Mesenchymal stem cell (in vitro differentiated cells and primary cell): ENCODE measurements at regions not wholly inside any gene's neighbourhood (a gene's known extent, or its start where the extent isn't known, plus 50 kb on each side); places are given as distances from the start of the nearest gene placed in this dataset.

ENCODE experiments used
- DNase-seq: peaks from one replicate; pipeline ENCODE4 v3.0.0-alpha.2; 2013
- H2AFZ ChIP-seq: one replicate; pipeline ENCODE4 v1.6.1; 2013; ENCODE audit warnings: low read depth, mild to moderate bottlenecking, control low read depth, inconsistent platforms, low read length, moderate library complexity
- H2AK5ac ChIP-seq: 2 replicates; pipeline ENCODE4 v1.6.1; 2013; ENCODE audit warnings: low read length, moderate library complexity, mild to moderate bottlenecking, inconsistent platforms; ENCODE audit not compliant: severe bottlenecking
- H2BK120ac ChIP-seq: one replicate; pipeline ENCODE4 v1.6.1; 2013; ENCODE audit warnings: low read depth, mild to moderate bottlenecking, inconsistent platforms, low read length, moderate library complexity
- H2BK12ac ChIP-seq, 2 experiments: one replicate each; pipeline ENCODE4 v1.6.1; 2013; ENCODE audit warnings: inconsistent platforms in 2 of 2, low read length in 2 of 2, mild to moderate bottlenecking in 2 of 2, moderate library complexity in 2 of 2, control low read depth in 1 of 2
- H2BK15ac ChIP-seq: one replicate; pipeline ENCODE4 v1.6.1; 2013; ENCODE audit warnings: mild to moderate bottlenecking, low read depth, inconsistent platforms; ENCODE audit not compliant: poor library complexity, severe bottlenecking
- H2BK5ac ChIP-seq: 2 replicates; pipeline ENCODE4 v1.6.1; 2013; ENCODE audit warnings: low read depth, mild to moderate bottlenecking, low read length, control low read depth, inconsistent platforms; ENCODE audit not compliant: poor library complexity, severe bottlenecking
- H3K14ac ChIP-seq, 2 experiments: one replicate each; pipeline ENCODE4 v1.6.1; 2013; ENCODE audit warnings: inconsistent platforms in 2 of 2, low read length in 2 of 2, control low read depth in 1 of 2, mild to moderate bottlenecking in 1 of 2, moderate library complexity in 1 of 2
- H3K18ac ChIP-seq, 2 experiments: one replicate each; pipeline ENCODE4 v1.6.1; 2013; ENCODE audit warnings: inconsistent platforms in 2 of 2, low read length in 2 of 2, control low read depth in 1 of 2, low read depth in 1 of 2, mild to moderate bottlenecking in 1 of 2
- H3K23ac ChIP-seq, 2 experiments: one replicate each; pipeline ENCODE4 v1.6.1; 2013; ENCODE audit warnings: inconsistent platforms in 2 of 2, low read length in 2 of 2, mild to moderate bottlenecking in 2 of 2, moderate library complexity in 2 of 2, control low read depth in 1 of 2
- H3K27ac ChIP-seq: 2 replicates; pipeline ENCODE4 v1.5.1; 2013; ENCODE audit warnings: mild to moderate bottlenecking, moderate library complexity, low read length, control low read depth, inconsistent platforms; ENCODE audit not compliant: poor library complexity, severe bottlenecking
- H3K27me3 ChIP-seq, 2 experiments: 2 replicates each; pipeline versions ENCODE4 v1.6.1 to v1.7.0; 2013; ENCODE audit warnings: low read length in 2 of 2, mild to moderate bottlenecking in 2 of 2, moderate library complexity in 2 of 2, control low read depth in 1 of 2, inconsistent platforms in 1 of 2; ENCODE audit not compliant: control insufficient read depth in 1 of 2, insufficient read depth in 1 of 2
- H3K36me3 ChIP-seq, 2 experiments: 2 replicates each; pipeline versions ENCODE4 v1.6.1 to v1.7.0; 2013; ENCODE audit warnings: low read length in 2 of 2, control low read depth in 1 of 2, inconsistent platforms in 1 of 2, low read depth in 1 of 2, mild to moderate bottlenecking in 1 of 2; ENCODE audit not compliant: insufficient read depth in 2 of 2, control insufficient read depth in 1 of 2
- H3K4ac ChIP-seq, 2 experiments: one replicate each; pipeline ENCODE4 v1.6.1; 2013; ENCODE audit warnings: inconsistent platforms in 2 of 2, low read length in 2 of 2, mild to moderate bottlenecking in 2 of 2, moderate library complexity in 2 of 2, control low read depth in 1 of 2, low read depth in 1 of 2
- H3K4me1 ChIP-seq: 2 replicates; pipeline ENCODE4 v1.6.1; 2013; ENCODE audit warnings: low read depth, low read length, control low read depth; ENCODE audit not compliant: control insufficient read depth, insufficient read depth
- H3K4me2 ChIP-seq: 2 replicates; pipeline ENCODE4 v1.6.1; 2013; ENCODE audit warnings: low read length, mild to moderate bottlenecking, inconsistent platforms; ENCODE audit not compliant: poor library complexity, severe bottlenecking
- H3K4me3 ChIP-seq, 2 experiments: 2 replicates each; pipeline versions ENCODE4 v1.5.1 to v1.7.0; 2013; ENCODE audit warnings: low read length in 2 of 2, mild to moderate bottlenecking in 2 of 2, control low read depth in 1 of 2, low read depth in 1 of 2; ENCODE audit not compliant: insufficient read depth in 1 of 2
- H3K79me1 ChIP-seq: replicated peaks from 2 replicates; pipeline ENCODE4 v1.6.1; 2013; ENCODE audit warnings: mild to moderate bottlenecking, control low read depth, low read length, inconsistent platforms; ENCODE audit not compliant: poor library complexity, severe bottlenecking
- H3K9ac ChIP-seq: 2 replicates; pipeline ENCODE4 v1.7.0; 2013; ENCODE audit warnings: mild to moderate bottlenecking, low read length, moderate library complexity
- H3K9me3 ChIP-seq: 2 replicates; pipeline ENCODE4 v1.7.0; 2013; ENCODE audit warnings: mild to moderate bottlenecking, low read length; ENCODE audit not compliant: control insufficient read depth
- H4K8ac ChIP-seq: one replicate; pipeline ENCODE4 v1.6.1; 2013; ENCODE audit warnings: inconsistent platforms, mild to moderate bottlenecking, low read length, moderate library complexity
- H4K91ac ChIP-seq: one replicate; pipeline ENCODE4 v1.6.1; 2013; ENCODE audit warnings: mild to moderate bottlenecking, low read length, inconsistent platforms
- WGBS: methylation state at CpG from one replicate; pipeline ENCODE4 v1.1.7; 2013; ENCODE audit warnings: mixed read lengths; 5-methylcytosine and 5-hydroxymethylcytosine counted together

DNA sequence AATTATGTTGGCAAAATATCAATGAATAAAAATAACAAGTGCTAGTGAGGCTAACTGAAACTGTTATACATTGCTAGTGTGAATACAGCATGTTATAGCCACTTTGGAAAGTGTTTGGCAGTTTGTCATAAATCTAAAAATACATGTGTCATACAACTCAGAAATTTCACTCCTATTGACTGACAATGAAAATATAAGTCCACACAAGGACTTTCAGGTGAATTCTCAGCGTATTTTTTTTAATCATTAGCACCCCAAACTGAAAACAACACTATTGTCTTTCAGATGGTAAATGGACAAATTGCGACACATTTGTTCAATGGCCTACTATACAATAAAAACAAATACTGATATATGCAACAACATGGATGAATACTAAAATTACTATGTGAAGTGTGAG lies 884.8 kb downstream of the TRIB2 start:
- Histone ChIP-seq H3K4me3 (no peak overlapping the region), H3K9me3 (no peaks in the 10 kb centered on the region), H3K27ac (no peak overlapping the region), H3K4me1 (no peaks in the 10 kb centered on the region), H3K18ac (no peak overlapping the region), H3K4ac (no peak overlapping the region), H2BK15ac (no peak overlapping the region), H3K14ac (no peak overlapping the region), H4K91ac (no peak overlapping the region), H3K79me1 (no peaks in the 10 kb centered on the region), H2BK5ac (no peak overlapping the region), H2BK12ac (no peak overlapping the region), H3K4me2 (no peak overlapping the region), H2AFZ (no peak overlapping the region), H2AK5ac (no peak overlapping the region), H4K8ac (no peak overlapping the region), H3K27me3 (no peaks in the 10 kb centered on the region), H2BK120ac (no peak overlapping the region), H3K9ac (no peak overlapping the region), H3K23ac (no peak overlapping the region), H3K36me3 (no peaks in the 10 kb centered on the region)
- no peak for DNase-seq
- WGBS: 13% methylated on average over 1 of the region's 2 CpGs

DNA sequence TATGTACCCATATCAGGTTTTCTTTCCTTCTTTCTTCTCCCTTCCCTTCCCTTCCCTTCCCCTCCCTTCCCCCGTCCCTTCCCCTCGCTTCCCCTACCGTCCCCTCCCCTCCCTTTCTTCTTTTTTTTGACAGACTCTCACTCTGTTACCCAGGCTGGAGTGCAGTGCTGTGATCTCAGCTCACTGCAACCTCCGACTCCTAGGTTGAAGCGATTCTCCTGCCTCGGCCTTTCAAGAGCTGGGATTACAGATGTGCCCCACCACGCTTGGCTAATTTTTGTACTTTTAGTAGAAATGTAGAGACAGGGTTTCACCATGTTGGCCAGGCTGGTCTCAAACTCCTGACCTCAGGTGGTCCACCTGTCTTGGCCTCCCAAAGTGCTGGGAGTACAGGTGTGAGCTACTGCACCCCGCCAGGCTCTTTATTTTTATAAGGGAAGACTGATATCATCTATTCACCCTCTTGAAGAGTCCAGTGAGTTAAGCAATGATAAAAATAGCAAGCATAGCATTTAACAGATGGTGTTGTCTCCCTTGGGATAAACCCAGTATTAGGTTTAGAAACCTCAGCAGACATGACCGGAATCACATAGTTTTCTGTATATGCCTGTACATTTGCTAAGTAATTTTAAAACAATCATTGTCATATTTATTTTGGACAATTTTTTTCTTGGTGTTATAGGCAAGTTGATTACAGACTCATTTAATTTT lies 888.4 kb downstream of the TRIB2 start:
- no peak for DNase-seq
- no peaks in the 10 kb centered on the region for H3K79me1 ChIP-seq
- H2AK5ac ChIP-seq: no peak overlapping the region
- H4K91ac ChIP-seq: no peak overlapping the region
- H3K27ac ChIP-seq: no peak overlapping the region
- no peak overlapping the region for H2BK5ac ChIP-seq
- no peak overlapping the region for H4K8ac ChIP-seq
- H3K4me2 ChIP-seq: no peak overlapping the region
- H2BK12ac ChIP-seq: no peak overlapping the region
- no peaks in the 10 kb centered on the region for H3K36me3 ChIP-seq
- H3K27me3 ChIP-seq: no peaks in the 10 kb centered on the region
- H3K23ac ChIP-seq: no peak overlapping the region
- no peaks in the 10 kb centered on the region for H3K4me1 ChIP-seq
- WGBS: 89% methylated on average over 7 of the region's 9 CpGs
- no peak overlapping the region for H3K14ac ChIP-seq
- H3K9me3 ChIP-seq: no peaks in the 10 kb centered on the region
- no peak overlapping the region for H3K4ac ChIP-seq
- no peak overlapping the region for H3K18ac ChIP-seq
- no peak overlapping the region for H3K4me3 ChIP-seq
- H2AFZ ChIP-seq: no peak overlapping the region
- no peak overlapping the region for H2BK120ac ChIP-seq
- no peak overlapping the region for H3K9ac ChIP-seq
- no peak overlapping the region for H2BK15ac ChIP-seq

DNA sequence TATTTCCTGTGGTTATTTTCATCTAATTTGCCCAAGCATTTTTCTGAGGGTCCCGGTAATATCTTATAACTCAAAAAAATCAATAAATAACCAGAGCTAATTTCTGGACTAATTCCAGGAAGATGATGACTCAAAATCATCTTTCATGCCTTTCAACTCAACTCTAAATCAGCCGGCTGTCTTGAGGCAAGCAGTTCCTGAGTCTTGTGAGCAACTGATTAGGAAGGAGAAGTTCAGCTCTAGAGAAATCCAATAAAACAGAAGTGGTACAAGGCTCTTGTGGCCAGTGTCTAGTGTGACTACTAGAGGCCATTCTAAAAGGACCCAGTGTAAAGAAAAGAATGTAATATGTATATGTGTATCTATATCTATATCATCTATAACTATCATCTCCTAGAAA lies 890.4 kb downstream of the TRIB2 start:
- Histone ChIP-seq H3K4me3 (no peak overlapping the region), H3K79me1 (no peaks in the 10 kb centered on the region), H3K27me3 (no peaks in the 10 kb centered on the region), H2BK120ac (no peak overlapping the region), H2BK15ac (no peak overlapping the region), H2AFZ (no peak overlapping the region), H3K36me3 (no peaks in the 10 kb centered on the region), H3K9ac (no peak overlapping the region), H3K23ac (no peak overlapping the region), H3K14ac (no peak overlapping the region), H4K8ac (no peak overlapping the region), H3K4me1 (no peaks in the 10 kb centered on the region), H3K27ac (no peak overlapping the region), H3K18ac (no peak overlapping the region), H2AK5ac (no peak overlapping the region), H2BK5ac (no peak overlapping the region), H3K9me3 (no peaks in the 10 kb centered on the region), H2BK12ac (no peak overlapping the region), H3K4ac (no peak overlapping the region), H4K91ac (no peak overlapping the region), H3K4me2 (no peak overlapping the region)
- WGBS: 88% methylated on average over 2 of the region's 2 CpGs
- no peak for DNase-seq

DNA sequence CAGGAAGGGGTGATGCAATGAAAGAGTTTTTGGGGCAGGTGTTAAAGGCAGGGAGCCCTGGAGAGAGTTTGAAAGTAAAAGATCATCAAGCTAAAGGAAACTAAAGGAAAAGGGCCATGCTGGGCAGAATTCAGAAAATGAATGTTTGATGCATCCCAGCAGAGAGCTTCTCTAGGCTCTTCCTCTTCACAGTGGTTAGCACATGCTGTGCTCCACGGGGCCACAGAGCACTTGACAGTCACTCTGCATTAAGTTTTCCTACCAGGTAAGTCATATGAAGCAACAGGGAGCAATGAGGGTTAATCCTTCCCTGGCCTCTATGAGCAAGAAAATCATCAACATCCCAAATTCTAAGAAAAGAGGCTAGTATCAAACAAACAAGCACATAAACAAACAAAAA lies 895.2 kb downstream of the TRIB2 start:
- Histone ChIP-seq H3K27ac (no peak overlapping the region), H3K9me3 (peaks cover 6% of the 10 kb centered on the region), H3K18ac (no peak overlapping the region), H3K4me3 (no peak overlapping the region), H2AK5ac (no peak overlapping the region), H3K4me1 (no peaks in the 10 kb centered on the region), H2BK120ac (no peak overlapping the region), H4K8ac (no peak overlapping the region), H3K27me3 (no peaks in the 10 kb centered on the region), H2BK15ac (no peak overlapping the region), H4K91ac (no peak overlapping the region), H3K4ac (no peak overlapping the region), H3K36me3 (no peaks in the 10 kb centered on the region), H3K14ac (no peak overlapping the region), H3K4me2 (no peak overlapping the region), H3K79me1 (no peaks in the 10 kb centered on the region), H3K9ac (no peak overlapping the region), H3K23ac (no peak overlapping the region), H2AFZ (no peak overlapping the region), H2BK5ac (no peak overlapping the region), H2BK12ac (no peak overlapping the region)
- 7% methylated on average over 1 of the region's 1 CpG for WGBS
- no peak for DNase-seq
